DOHH2 (cell line): ENCODE measurements at regions not wholly inside any gene's neighbourhood (a gene's known extent, or its start where the extent isn't known, plus 50 kb on each side); places are given as distances from the start of the nearest gene placed in this dataset.

Experiments
- CTCF ChIP-seq: fragments of 200-600 bp; sonication (generic); IDR thresholded peaks from one replicate; pipeline ENCODE4 v1.5.1; 2014; ENCODE audit warnings: antibody characterized with exemption, mild to moderate bottlenecking, low read depth, low read length; ENCODE audit not compliant: poor library complexity, severe bottlenecking
- EZH2phosphoT487 ChIP-seq: fragments of 200-600 bp; sonication (generic); IDR thresholded peaks from 2 replicates; pipeline ENCODE4 v1.6.1; 2017; ENCODE audit warnings: borderline replicate concordance, mild to moderate bottlenecking, antibody characterized with exemption, low read length, moderate library complexity, mixed read lengths

GRCh38 chr1:79808816-79809475, 802.4 kb upstream of the ADGRL4 start:
- TF ChIP-seq CTCF (no peak), EZH2phosphoT487 (no peak)
